Esophagus squamous epithelium (tissue), 4 donors: ENCODE measurements at regions not wholly inside any gene's neighbourhood (a gene's known extent, or its start where the extent isn't known, plus 50 kb on each side); places are given as distances from the start of the nearest gene placed in this dataset.

Source experiments
- CTCF ChIP-seq, 6 experiments: fragments of 450-650 bp in 4 of 6; fragments of 200-600 bp in 2 of 6; sonication (generic) in 2 of 6; IDR thresholded peaks; one replicate each; pipeline ENCODE4 v1.5.1; 2016 to 2019; ENCODE audit warnings: antibody characterized with exemption in 6 of 6, mild to moderate bottlenecking in 4 of 6, moderate library complexity in 4 of 6
- POLR2A ChIP-seq, 4 donors: fragments of 450-650 bp; IDR thresholded peaks; one replicate each; pipeline ENCODE4 v1.6.1; 2017; ENCODE audit warnings: antibody characterized with exemption in 4 of 4, mild to moderate bottlenecking in 4 of 4, moderate library complexity in 3 of 4

DNA sequence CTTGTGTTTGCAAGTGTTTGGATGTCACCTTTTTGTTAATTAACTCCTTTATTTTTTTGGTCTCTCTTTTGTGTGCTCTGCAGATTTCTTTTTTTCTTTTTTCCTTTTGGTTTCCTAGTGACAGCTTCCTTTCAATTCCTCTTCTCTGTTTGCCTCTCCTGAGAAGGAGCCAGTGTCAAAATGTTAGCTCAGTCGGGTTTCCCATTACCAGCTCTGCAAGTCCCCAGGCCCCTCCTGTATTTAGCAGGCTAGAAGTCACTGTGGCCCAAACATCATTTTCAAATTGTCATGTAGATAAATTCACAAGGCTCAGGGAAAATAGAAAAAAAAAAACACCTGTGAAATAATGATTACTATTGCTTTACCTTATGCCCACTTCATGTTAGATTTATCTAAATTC, 1621.6 kb downstream of the CDH8 start:
- no peak for TF ChIP-seq POLR2A (IDR thresholded peaks at IDR 0.05)
- no peak for TF ChIP-seq CTCF (IDR thresholded peaks at IDR 0.05)
